GM20000 (cell line): ENCODE measurements at regions not wholly inside any gene's neighbourhood (a gene's known extent, or its start where the extent isn't known, plus 50 kb on each side); places are given as distances from the start of the nearest gene placed in this dataset.

ENCODE experiments used
- DNase-seq: peaks from one replicate; pipeline ENCODE4 v3.0.0; 2012; ENCODE audit warnings: low spot score
- CTCF ChIP-seq: IDR thresholded peaks from 2 replicates; pipeline ENCODE4 v1.5.1; 2012; ENCODE audit warnings: mild to moderate bottlenecking, control low read depth; ENCODE audit errors: extremely low read depth, missing control alignments

GRCh38 chr6:51285876-51286275 is 467.2 kb downstream of the TFAP2B start:
- no peak for TF ChIP-seq CTCF
- no peak for DNase-seq

- TF ChIP-seq CTCF, result no peak
- DNase-seq, result no peak
Measured at GRCh38 chr6:51289041-51289440, 470.4 kb downstream of the TFAP2B start.

GRCh38 chr6:51292659-51293058 is 474.0 kb downstream of the TFAP2B start:
- DNase-seq, result no peak
- TF ChIP-seq CTCF, result no peak

- DNase-seq, result no peak
Measured at GRCh38 chr6:51299621-51300380, 481.1 kb downstream of the TFAP2B start.

GRCh38 chr6:51300510-51300909 is 481.8 kb downstream of the TFAP2B start:
- no peak for TF ChIP-seq CTCF
- no peak for DNase-seq

More at GRCh38 chr6:51299621-51300380, 481.1 kb downstream of the TFAP2B start:
- TF ChIP-seq CTCF, result no peak

GRCh38 chr6:51301962-51302361 is 483.3 kb downstream of the TFAP2B start:
- no peak for TF ChIP-seq CTCF
- DNase-seq, result no peak

GRCh38 chr6:51302431-51302830 is 483.8 kb downstream of the TFAP2B start:
- TF ChIP-seq CTCF, result no peak
- no peak for DNase-seq
